Neural cell (in vitro differentiated cells): ENCODE measurements at regions not wholly inside any gene's neighbourhood (a gene's known extent, or its start where the extent isn't known, plus 50 kb on each side); places are given as distances from the start of the nearest gene placed in this dataset.

Source experiments
- H2AFZ ChIP-seq: fragments of 200-600, 300-800 bp; sonication (generic), shearing (Covaris generic); 2 replicates; pipeline ENCODE4 v1.6.0; 2014; ENCODE audit warnings: low read depth, mild to moderate bottlenecking, antibody characterized with exemption, low read length, moderate library complexity
- H3F3A ChIP-seq: fragments of 200-600 bp; shearing (Covaris generic); 2 replicates; pipeline ENCODE4 v1.6.1; 2016; ENCODE audit warnings: mild to moderate bottlenecking, moderate library complexity, mixed read lengths, antibody characterized with exemption, low read length; ENCODE audit not compliant: insufficient read depth, poor library complexity, severe bottlenecking
- H3K27ac ChIP-seq: fragments of 200-600, 300-800 bp; sonication (generic), shearing (Covaris generic); 2 replicates; pipeline ENCODE4 v1.5.1; 2014; ENCODE audit warnings: mild to moderate bottlenecking, low read length, moderate library complexity
- H3K27me3 ChIP-seq: fragments of 300-800, 200-600 bp; sonication (generic), shearing (Covaris generic); 2 replicates; pipeline ENCODE4 v1.6.0; 2014; ENCODE audit warnings: mild to moderate bottlenecking, low read depth, low read length, moderate library complexity; ENCODE audit not compliant: insufficient read depth
- H3K36me3 ChIP-seq: fragments of 300-800, 200-600 bp; sonication (generic), shearing (Covaris generic); 2 replicates; pipeline ENCODE4 v1.5.1; 2014; ENCODE audit warnings: mild to moderate bottlenecking, antibody characterized with exemption, low read length, moderate library complexity; ENCODE audit not compliant: insufficient read depth
- H3K4me2 ChIP-seq: fragments of 300-800, 200-600 bp; sonication (generic), shearing (Covaris generic); 2 replicates; pipeline ENCODE4 v1.6.0; 2014; ENCODE audit warnings: mild to moderate bottlenecking, low read length
- H3K4me3 ChIP-seq: fragments of 300-800, 200-600 bp; sonication (generic), shearing (Covaris generic); 2 replicates; pipeline ENCODE4 v1.5.1; 2014; ENCODE audit warnings: mild to moderate bottlenecking, low read length, moderate library complexity
- H3K79me2 ChIP-seq: fragments of 200-600 bp; shearing (Covaris generic); replicated peaks from 2 replicates; pipeline ENCODE4 v1.6.0; 2014; ENCODE audit warnings: mild to moderate bottlenecking, low read length, moderate library complexity; ENCODE audit not compliant: insufficient read depth
- H3K9ac ChIP-seq: fragments of 300-800, 200-600 bp; sonication (generic), shearing (Covaris generic); 2 replicates; pipeline ENCODE4 v1.6.1; 2016; ENCODE audit warnings: mild to moderate bottlenecking, low read length, mixed read lengths
- H3K9me2 ChIP-seq: fragments of 200-600 bp; shearing (Covaris generic); 2 replicates; pipeline ENCODE4 v1.6.1; 2016; ENCODE audit warnings: mild to moderate bottlenecking, low read length, mixed read lengths; ENCODE audit not compliant: insufficient read depth
- H3K9me3 ChIP-seq: fragments of 200-600, 300-800 bp; sonication (generic), shearing (Covaris generic); 2 replicates; pipeline ENCODE4 v1.6.1; 2016; ENCODE audit warnings: mild to moderate bottlenecking, mixed run types, low read length, moderate library complexity, mixed read lengths
- H4K20me1 ChIP-seq: fragments of 200-600 bp; shearing (Covaris generic); 2 replicates; pipeline ENCODE4 v1.6.1; 2016; ENCODE audit warnings: mild to moderate bottlenecking, mixed run types; ENCODE audit not compliant: insufficient read depth
- CTCF ChIP-seq: fragments of 450-650 bp; IDR thresholded peaks from 2 replicates; pipeline ENCODE4 v1.5.1; 2014; ENCODE audit warnings: antibody characterized with exemption, mild to moderate bottlenecking, moderate library complexity; ENCODE audit not compliant: poor library complexity, severe bottlenecking
- EP300 ChIP-seq: fragments of 450-650 bp; conservative IDR thresholded peaks from 2 replicates; pipeline ENCODE4 v1.6.1; 2014; ENCODE audit warnings: antibody characterized with exemption, mild to moderate bottlenecking, moderate library complexity; ENCODE audit not compliant: poor library complexity, severe bottlenecking
- EZH2 ChIP-seq: fragments of 200-600, 300-800 bp; shearing (Covaris generic), sonication (generic); IDR thresholded peaks from 2 replicates; pipeline ENCODE4 v1.6.1; 2014; ENCODE audit warnings: antibody characterized with exemption, low read length, borderline replicate concordance, mild to moderate bottlenecking; ENCODE audit not compliant: insufficient read depth, poor library complexity, severe bottlenecking
- MXI1 ChIP-seq: fragments of 450-650 bp; conservative IDR thresholded peaks from 2 replicates; pipeline ENCODE4 v1.6.1; 2014; ENCODE audit warnings: antibody characterized with exemption, mild to moderate bottlenecking; ENCODE audit not compliant: poor library complexity, severe bottlenecking
- POLR2AphosphoS5 ChIP-seq: IDR thresholded peaks from 2 replicates; pipeline ENCODE4 v1.6.1; 2012
- RAD21 ChIP-seq: fragments of 450-650 bp; conservative IDR thresholded peaks from 2 replicates; pipeline ENCODE4 v1.6.1; 2014; ENCODE audit warnings: antibody characterized with exemption, mild to moderate bottlenecking, moderate library complexity
- REST ChIP-seq: IDR thresholded peaks from 2 replicates; pipeline ENCODE4 v1.6.1; 2012; ENCODE audit warnings: borderline replicate concordance
- SMC3 ChIP-seq: fragments of 450-650 bp; conservative IDR thresholded peaks from 2 replicates; pipeline ENCODE4 v1.6.1; 2014; ENCODE audit warnings: antibody characterized with exemption, mild to moderate bottlenecking, moderate library complexity; ENCODE audit not compliant: poor library complexity
- TAF1 ChIP-seq: IDR thresholded peaks from 2 replicates; pipeline ENCODE4 v1.6.1; 2012; ENCODE audit warnings: low read depth

GRCh38 chr6:47134476-47135189, 92.5 kb upstream of the ADGRF1 start:
- H3K27ac ChIP-seq, result peak overlapping the region; percentile 64
- no peaks in the 10 kb centered on the region for H4K20me1 ChIP-seq
- peak; percentile 99 for TF ChIP-seq POLR2AphosphoS5
- TF ChIP-seq CTCF, result no peak
- TF ChIP-seq EZH2, result no peak
- TF ChIP-seq TAF1, result no peak
- TF ChIP-seq RAD21, result no peak
- TF ChIP-seq SMC3, result no peak
- peak; percentile 18 for TF ChIP-seq MXI1
- peak; percentile 88 for TF ChIP-seq EP300
- TF ChIP-seq REST, result peak; percentile 95
- H3K4me3 ChIP-seq, result no peak overlapping the region
- H2AFZ ChIP-seq, result no peak overlapping the region
- H3K27me3 ChIP-seq, result no peaks in the 10 kb centered on the region
- H3F3A ChIP-seq, result no peaks in the 10 kb centered on the region
- peak overlapping the region; percentile 20 for H3K9ac ChIP-seq
- no peaks in the 10 kb centered on the region for H3K9me2 ChIP-seq
- no peak overlapping the region for H3K4me2 ChIP-seq
- no peaks in the 10 kb centered on the region for H3K79me2 ChIP-seq
- H3K9me3 ChIP-seq, result no peaks in the 10 kb centered on the region
- no peaks in the 10 kb centered on the region for H3K36me3 ChIP-seq

GRCh38 chr6:47133230-47134000, 91.3 kb upstream of the ADGRF1 start:
- Histone ChIP-seq H3K27ac (peak overlapping the region; percentile 64), H3K9me3 (no peaks in the 10 kb centered on the region), H3K27me3 (no peaks in the 10 kb centered on the region), H3K9me2 (no peaks in the 10 kb centered on the region), H3F3A (no peaks in the 10 kb centered on the region), H3K79me2 (no peaks in the 10 kb centered on the region), H4K20me1 (no peaks in the 10 kb centered on the region), H3K4me2 (no peak overlapping the region), H2AFZ (no peak overlapping the region), H3K9ac (no peak overlapping the region), H3K4me3 (peak overlapping the region; percentile 3), H3K36me3 (no peaks in the 10 kb centered on the region)
- TF ChIP-seq MXI1, result no peak
- no peak for TF ChIP-seq EP300
- no peak for TF ChIP-seq TAF1
- no peak for TF ChIP-seq RAD21
- TF ChIP-seq REST, result no peak
- no peak for TF ChIP-seq CTCF
